NB4 (cell line): ENCODE measurements at regions not wholly inside any gene's neighbourhood (a gene's known extent, or its start where the extent isn't known, plus 50 kb on each side); places are given as distances from the start of the nearest gene placed in this dataset.

ENCODE experiments used
- CTCF ChIP-seq: IDR thresholded peaks from one replicate; pipeline ENCODE4 v1.5.1; 2012; ENCODE audit warnings: low read depth, low read length
- MAX ChIP-seq: IDR thresholded peaks from 2 replicates; pipeline ENCODE4 v1.6.1; 2011; ENCODE audit warnings: low read depth, low read length
- MYC ChIP-seq: IDR thresholded peaks from 2 replicates; pipeline ENCODE4 v1.6.1; 2011; ENCODE audit warnings: low read depth, low read length
- POLR2A ChIP-seq: IDR thresholded peaks from 2 replicates; pipeline ENCODE4 v1.6.1; 2011; ENCODE audit warnings: mild to moderate bottlenecking; ENCODE audit not compliant: insufficient read length; ENCODE audit errors: extremely low read depth

- no peak for TF ChIP-seq POLR2A
- no peak for TF ChIP-seq CTCF
- no peak for TF ChIP-seq MAX
- no peak for TF ChIP-seq MYC
These were observed 70.3 kb downstream of the PITPNM2 start for GRCh38 chr12:123080634-123081033.
